ENCODE measurements at regions not wholly inside any gene's neighbourhood (a gene's known extent, or its start where the extent isn't known, plus 50 kb on each side); places are given as distances from the start of the nearest gene placed in this dataset.

- no peaks in the 10 kb centered on the region for H3K36me3 ChIP-seq
- ATAC-seq (ENCODE audit: insufficient number of reproducible peaks, low FRiP score, low read depth) (no peak), DNase-seq (ENCODE audit: low spot score) (no peak)
- H3K4me1 ChIP-seq (ENCODE audit: control insufficient read depth in 1 of 2, low read depth in 2 of 2) = no peaks in the 10 kb centered on the region
- no peak overlapping the region for H3K27ac ChIP-seq
- TF ChIP-seq CTCF (IDR thresholded peaks at IDR 0.05) = no peak
- H3K9me3 ChIP-seq = peaks cover 5% of the 10 kb centered on the region
- no peaks in the 10 kb centered on the region for H3K27me3 ChIP-seq (replicated peaks; ENCODE audit: insufficient read depth)
- no peak overlapping the region for H3K4me3 ChIP-seq
Measured at GRCh38 chr5:97449172-97449571, 266.1 kb upstream of the RIOK2 start.

- no peaks in the 10 kb centered on the region for H3K9me3 ChIP-seq
- no peak for ATAC-seq (ENCODE audit: insufficient number of reproducible peaks, low FRiP score, low read depth)
- no peak for TF ChIP-seq CTCF (IDR thresholded peaks at IDR 0.05)
Measured at GRCh38 chr5:97452646-97453045, 269.6 kb upstream of the RIOK2 start.

GRCh38 chr5:97453263-97453662 is 270.2 kb upstream of the RIOK2 start:
- no peak overlapping the region for H3K27ac ChIP-seq
- H3K36me3 ChIP-seq = no peaks in the 10 kb centered on the region
- TF ChIP-seq CTCF (IDR thresholded peaks at IDR 0.05) = no peak
- DNase-seq (ENCODE audit: low spot score) (no peak), ATAC-seq (ENCODE audit: insufficient number of reproducible peaks, low FRiP score, low read depth) (no peak)
- H3K4me3 ChIP-seq = no peak overlapping the region
- no peaks in the 10 kb centered on the region for H3K27me3 ChIP-seq (replicated peaks; ENCODE audit: insufficient read depth)
- H3K4me1 ChIP-seq (ENCODE audit: control insufficient read depth in 1 of 2, low read depth in 2 of 2) = no peaks in the 10 kb centered on the region
- no peaks in the 10 kb centered on the region for H3K9me3 ChIP-seq

More at GRCh38 chr5:97452646-97453045, 269.6 kb upstream of the RIOK2 start:
- no peak overlapping the region for H3K4me3 ChIP-seq
- H3K4me1 ChIP-seq (ENCODE audit: control insufficient read depth in 1 of 2, low read depth in 2 of 2) = no peaks in the 10 kb centered on the region
- H3K27me3 ChIP-seq (replicated peaks; ENCODE audit: insufficient read depth) = no peaks in the 10 kb centered on the region
- no peak overlapping the region for H3K27ac ChIP-seq
- no peak for DNase-seq (ENCODE audit: low spot score)
- H3K36me3 ChIP-seq = no peaks in the 10 kb centered on the region

GRCh38 chr5:97454015-97454414 is 271.0 kb upstream of the RIOK2 start:
- no peak for ATAC-seq (ENCODE audit: insufficient number of reproducible peaks, low FRiP score, low read depth)
- H3K4me3 ChIP-seq = no peak overlapping the region

GRCh38 chr5:97455996-97456395 is 272.9 kb upstream of the RIOK2 start:
- Histone ChIP-seq H3K4me1 (ENCODE audit: control insufficient read depth in 1 of 2, low read depth in 2 of 2) (no peaks in the 10 kb centered on the region), H3K9me3 (no peaks in the 10 kb centered on the region), H3K36me3 (no peaks in the 10 kb centered on the region), H3K27ac (no peak overlapping the region), H3K4me3 (no peak overlapping the region), H3K27me3 (replicated peaks; ENCODE audit: insufficient read depth) (no peaks in the 10 kb centered on the region)
- ATAC-seq (ENCODE audit: insufficient number of reproducible peaks, low FRiP score, low read depth) (no peak), DNase-seq (ENCODE audit: low spot score) (no peak)
- no peak for TF ChIP-seq CTCF (IDR thresholded peaks at IDR 0.05)

More at GRCh38 chr5:97454015-97454414, 271.0 kb upstream of the RIOK2 start:
- no peak for DNase-seq (ENCODE audit: low spot score)
- no peaks in the 10 kb centered on the region for H3K9me3 ChIP-seq
- TF ChIP-seq CTCF (IDR thresholded peaks at IDR 0.05) = no peak
- no peaks in the 10 kb centered on the region for H3K4me1 ChIP-seq (ENCODE audit: control insufficient read depth in 1 of 2, low read depth in 2 of 2)
- H3K27me3 ChIP-seq (replicated peaks; ENCODE audit: insufficient read depth) = no peaks in the 10 kb centered on the region
- no peak overlapping the region for H3K27ac ChIP-seq
- no peaks in the 10 kb centered on the region for H3K36me3 ChIP-seq

Data from thoracic aorta (tissue), 2 donors.